ENCODE measurements at regions not wholly inside any gene's neighbourhood (a gene's known extent, or its start where the extent isn't known, plus 50 kb on each side); places are given as distances from the start of the nearest gene placed in this dataset.

DNA sequence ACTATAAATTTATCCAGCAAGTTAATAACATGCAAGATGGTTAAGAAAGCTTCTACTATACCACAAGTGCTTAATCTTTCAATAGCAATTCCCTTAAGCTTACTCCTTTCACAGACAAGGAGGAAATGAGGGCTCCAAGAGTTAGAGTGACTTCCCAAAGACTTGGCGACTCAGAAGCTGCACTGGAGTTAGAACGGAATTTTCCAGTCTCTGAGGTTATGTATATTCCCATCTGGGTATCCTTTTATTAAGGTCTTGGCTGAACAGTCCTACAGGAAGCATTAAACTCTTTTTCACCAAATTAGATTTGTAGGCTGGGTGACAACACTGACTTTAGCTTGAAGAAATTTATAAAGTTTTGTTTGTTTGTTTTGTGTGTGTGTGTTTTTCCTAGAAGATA lies 256.9 kb upstream of the DPP10 start:
- no peaks in the 10 kb centered on the region for H3K36me3 ChIP-seq (ENCODE audit: insufficient read depth, low read length)
- no peak overlapping the region for H3K4me3 ChIP-seq (ENCODE audit: low read depth, low read length, poor library complexity, severe bottlenecking)
- TF ChIP-seq, protein P1, sequence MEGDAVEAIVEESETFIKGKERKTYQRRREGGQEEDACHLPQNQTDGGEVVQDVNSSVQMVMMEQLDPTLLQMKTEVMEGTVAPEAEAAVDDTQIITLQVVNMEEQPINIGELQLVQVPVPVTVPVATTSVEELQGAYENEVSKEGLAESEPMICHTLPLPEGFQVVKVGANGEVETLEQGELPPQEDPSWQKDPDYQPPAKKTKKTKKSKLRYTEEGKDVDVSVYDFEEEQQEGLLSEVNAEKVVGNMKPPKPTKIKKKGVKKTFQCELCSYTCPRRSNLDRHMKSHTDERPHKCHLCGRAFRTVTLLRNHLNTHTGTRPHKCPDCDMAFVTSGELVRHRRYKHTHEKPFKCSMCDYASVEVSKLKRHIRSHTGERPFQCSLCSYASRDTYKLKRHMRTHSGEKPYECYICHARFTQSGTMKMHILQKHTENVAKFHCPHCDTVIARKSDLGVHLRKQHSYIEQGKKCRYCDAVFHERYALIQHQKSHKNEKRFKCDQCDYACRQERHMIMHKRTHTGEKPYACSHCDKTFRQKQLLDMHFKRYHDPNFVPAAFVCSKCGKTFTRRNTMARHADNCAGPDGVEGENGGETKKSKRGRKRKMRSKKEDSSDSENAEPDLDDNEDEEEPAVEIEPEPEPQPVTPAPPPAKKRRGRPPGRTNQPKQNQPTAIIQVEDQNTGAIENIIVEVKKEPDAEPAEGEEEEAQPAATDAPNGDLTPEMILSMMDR (IDR thresholded peaks at IDR 0.05; ENCODE audit: low read length), result no peak
- no peak for TF ChIP-seq EZH2 (IDR thresholded peaks at IDR 0.05; ENCODE audit: borderline replicate concordance, low read length)
- H2AFZ ChIP-seq (ENCODE audit: low read length), result no peak overlapping the region
- no peaks in the 10 kb centered on the region for H3K9me2 ChIP-seq (ENCODE audit: low read depth, low read length)
- H3K9ac ChIP-seq (ENCODE audit: low read length), result no peak overlapping the region
- H3F3A ChIP-seq (ENCODE audit: insufficient read depth, low read length), result no peaks in the 10 kb centered on the region
- no peaks in the 10 kb centered on the region for H3K27me3 ChIP-seq (ENCODE audit: insufficient read depth, low read length)
- no peak overlapping the region for H3K27ac ChIP-seq (ENCODE audit: low read depth, low read length, poor library complexity, severe bottlenecking)
- H3K4me2 ChIP-seq (ENCODE audit: low read length), result no peak overlapping the region
- no peaks in the 10 kb centered on the region for H3K9me3 ChIP-seq (ENCODE audit: low read length)
- H3K79me2 ChIP-seq (ENCODE audit: insufficient read depth, low read length), result no peaks in the 10 kb centered on the region
- H4K20me1 ChIP-seq (ENCODE audit: insufficient read depth, low read length), result no peaks in the 10 kb centered on the region
- no peaks in the 10 kb centered on the region for H3K4me1 ChIP-seq (ENCODE audit: insufficient read depth, low read length, severe bottlenecking)

DNA sequence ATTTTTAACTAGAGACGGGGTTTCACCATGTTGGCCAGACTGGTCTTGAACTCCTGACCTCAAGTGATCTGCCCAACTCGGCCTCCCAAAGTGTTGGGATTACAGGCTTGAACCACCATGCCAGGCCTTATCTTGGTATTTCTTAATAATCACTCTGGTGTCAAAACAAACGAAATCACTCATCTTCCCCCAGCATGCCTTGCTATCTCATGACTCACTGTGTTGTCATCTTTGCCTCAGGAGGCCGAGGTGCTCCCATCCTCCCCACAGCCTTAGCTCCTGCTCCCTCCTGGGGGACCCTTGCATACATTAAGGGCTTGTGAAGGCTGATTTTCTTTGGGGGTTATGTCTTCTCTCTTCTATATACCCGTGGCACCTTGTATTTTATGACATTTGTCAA lies 250.1 kb upstream of the DPP10 start:
- no peaks in the 10 kb centered on the region for H3K4me1 ChIP-seq (ENCODE audit: insufficient read depth, low read length, severe bottlenecking)
- TF ChIP-seq, protein P1 (IDR thresholded peaks at IDR 0.05; ENCODE audit: low read length), result no peak
- TF ChIP-seq EZH2 (IDR thresholded peaks at IDR 0.05; ENCODE audit: borderline replicate concordance, low read length), result no peak
- H3K9ac ChIP-seq (ENCODE audit: low read length), result no peak overlapping the region
- H2AFZ ChIP-seq (ENCODE audit: low read length), result no peak overlapping the region
- no peaks in the 10 kb centered on the region for H3K27me3 ChIP-seq (ENCODE audit: insufficient read depth, low read length)
- H3K36me3 ChIP-seq (ENCODE audit: insufficient read depth, low read length), result no peaks in the 10 kb centered on the region
- no peak overlapping the region for H3K27ac ChIP-seq (ENCODE audit: low read depth, low read length, poor library complexity, severe bottlenecking)
- no peak overlapping the region for H3K4me3 ChIP-seq (ENCODE audit: low read depth, low read length, poor library complexity, severe bottlenecking)
- H3K9me3 ChIP-seq (ENCODE audit: low read length), result no peaks in the 10 kb centered on the region
- no peaks in the 10 kb centered on the region for H3K79me2 ChIP-seq (ENCODE audit: insufficient read depth, low read length)
- no peaks in the 10 kb centered on the region for H3F3A ChIP-seq (ENCODE audit: insufficient read depth, low read length)
- no peaks in the 10 kb centered on the region for H3K9me2 ChIP-seq (ENCODE audit: low read depth, low read length)
- H4K20me1 ChIP-seq (ENCODE audit: insufficient read depth, low read length), result no peaks in the 10 kb centered on the region
- H3K4me2 ChIP-seq (ENCODE audit: low read length), result no peak overlapping the region

DNA sequence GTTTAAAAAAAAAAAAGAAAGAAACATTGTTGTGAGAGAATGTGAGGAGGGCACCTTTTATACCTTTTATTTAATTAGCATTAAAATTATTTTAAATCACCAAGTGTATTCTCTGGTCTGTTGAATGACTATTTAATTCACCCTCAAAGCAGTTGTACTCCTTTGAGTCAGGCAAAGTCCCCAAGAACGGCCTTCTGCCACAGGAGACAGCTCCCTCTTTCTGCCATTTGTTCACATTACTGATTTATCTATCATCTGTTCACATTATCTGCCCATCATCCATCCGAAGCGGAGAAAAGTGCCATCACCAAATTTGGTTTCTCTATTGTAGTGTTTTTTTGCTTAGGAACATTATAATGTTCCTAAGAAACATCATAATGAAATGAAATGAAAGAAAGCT lies 240.7 kb upstream of the DPP10 start:
- H3K79me2 ChIP-seq (ENCODE audit: insufficient read depth, low read length), result no peaks in the 10 kb centered on the region
- no peak overlapping the region for H3K9ac ChIP-seq (ENCODE audit: low read length)
- H2AFZ ChIP-seq (ENCODE audit: low read length), result no peak overlapping the region
- H3K4me1 ChIP-seq (ENCODE audit: insufficient read depth, low read length, severe bottlenecking), result no peaks in the 10 kb centered on the region
- H3F3A ChIP-seq (ENCODE audit: insufficient read depth, low read length), result no peaks in the 10 kb centered on the region
- H3K9me3 ChIP-seq (ENCODE audit: low read length), result no peaks in the 10 kb centered on the region
- H3K9me2 ChIP-seq (ENCODE audit: low read depth, low read length), result no peaks in the 10 kb centered on the region
- no peak overlapping the region for H3K27ac ChIP-seq (ENCODE audit: low read depth, low read length, poor library complexity, severe bottlenecking)
- no peak overlapping the region for H3K4me2 ChIP-seq (ENCODE audit: low read length)
- no peaks in the 10 kb centered on the region for H4K20me1 ChIP-seq (ENCODE audit: insufficient read depth, low read length)
- H3K36me3 ChIP-seq (ENCODE audit: insufficient read depth, low read length), result no peaks in the 10 kb centered on the region
- TF ChIP-seq EZH2 (IDR thresholded peaks at IDR 0.05; ENCODE audit: borderline replicate concordance, low read length), result no peak
- TF ChIP-seq, protein P1 (IDR thresholded peaks at IDR 0.05; ENCODE audit: low read length), result peak; percentile 34
- no peak overlapping the region for H3K4me3 ChIP-seq (ENCODE audit: low read depth, low read length, poor library complexity, severe bottlenecking)
- no peaks in the 10 kb centered on the region for H3K27me3 ChIP-seq (ENCODE audit: insufficient read depth, low read length)

Data from OCI-LY1 (cell line).